ENCODE measurements at regions not wholly inside any gene's neighbourhood (a gene's known extent, or its start where the extent isn't known, plus 50 kb on each side); places are given as distances from the start of the nearest gene placed in this dataset.

GRCh38 chr4:81594490-81595159 lies 122.9 kb upstream of the RASGEF1B start:
- Histone ChIP-seq H3K4me1 (ENCODE audit: control insufficient read depth, extremely low read depth, insufficient read depth, low read length) (no peaks in the 10 kb centered on the region), H3K4me2 (ENCODE audit: control insufficient read depth, extremely low read depth, insufficient read depth, low read depth, low read length) (no peak overlapping the region), H3K4me3 (ENCODE audit: control insufficient read depth in 2 of 3, extremely low read depth in 1 of 3, insufficient read depth in 2 of 3, low read depth in 1 of 3, low read length in 3 of 3) (no peak overlapping the region), H3K9ac (ENCODE audit: control insufficient read depth, extremely low read depth, insufficient read depth, low read length) (no peak overlapping the region), H3K27me3 (ENCODE audit: control insufficient read depth, extremely low read depth, insufficient read depth, low read length) (no peaks in the 10 kb centered on the region), H3K9me1 (ENCODE audit: control insufficient read depth, extremely low read depth, insufficient read depth, low read length) (no peaks in the 10 kb centered on the region), H3K36me3 (ENCODE audit: control insufficient read depth in 2 of 2, extremely low read depth in 1 of 2, insufficient read depth in 2 of 2, low read length in 2 of 2) (no peaks in the 10 kb centered on the region), H2AFZ (ENCODE audit: control insufficient read depth, low read length) (no peak overlapping the region), H3K79me2 (ENCODE audit: control insufficient read depth, insufficient read depth, low read length) (no peaks in the 10 kb centered on the region), H3K27ac (ENCODE audit: control insufficient read depth, insufficient read depth, low read length) (no peak overlapping the region), H3K9me3 (ENCODE audit: control insufficient read depth, low read depth, low read length) (no peaks in the 10 kb centered on the region), H4K20me1 (ENCODE audit: control insufficient read depth, extremely low read depth, insufficient read depth, low read length) (no peaks in the 10 kb centered on the region)
- TF ChIP-seq EZH2 (IDR thresholded peaks at IDR 0.05; ENCODE audit: low read length) (no peak), CTCF (optimal IDR thresholded peaks at IDR 0.05 in 1 of 3, IDR thresholded peaks at IDR 0.05 in 1 of 3, conservative IDR thresholded peaks at IDR 0.05 in 1 of 3; ENCODE audit: extremely low read depth in 1 of 3, insufficient read depth in 2 of 3, low read length in 3 of 3) (no peak)
- FAIRE-seq (no peak), DNase-seq (ENCODE audit: low read depth, low spot score) (no peak)
- dilution Hi-C loops (cut with MboI; ENCODE audit: extremely low pct_ligation_motif_present, low sequenced_read_pairs): no loop called here

GRCh38 chr4:81592701-81593100 lies 121.0 kb upstream of the RASGEF1B start:
- TF ChIP-seq EZH2 (IDR thresholded peaks at IDR 0.05; ENCODE audit: low read length) (no peak), CTCF (optimal IDR thresholded peaks at IDR 0.05 in 1 of 3, IDR thresholded peaks at IDR 0.05 in 1 of 3, conservative IDR thresholded peaks at IDR 0.05 in 1 of 3; ENCODE audit: extremely low read depth in 1 of 3, insufficient read depth in 2 of 3, low read length in 3 of 3) (no peak)
- no peak overlapping the region for H3K9ac ChIP-seq (ENCODE audit: control insufficient read depth, extremely low read depth, insufficient read depth, low read length)
- no peak overlapping the region for H3K4me2 ChIP-seq (ENCODE audit: control insufficient read depth, extremely low read depth, insufficient read depth, low read depth, low read length)
- dilution Hi-C loops (cut with MboI; ENCODE audit: extremely low pct_ligation_motif_present, low sequenced_read_pairs): no loop called here
- DNase-seq (ENCODE audit: low read depth, low spot score) (no peak), FAIRE-seq (no peak)
- H3K36me3 ChIP-seq (ENCODE audit: control insufficient read depth in 2 of 2, extremely low read depth in 1 of 2, insufficient read depth in 2 of 2, low read length in 2 of 2): no peaks in the 10 kb centered on the region
- H3K9me3 ChIP-seq (ENCODE audit: control insufficient read depth, low read depth, low read length): no peaks in the 10 kb centered on the region
- no peak overlapping the region for H3K4me3 ChIP-seq (ENCODE audit: control insufficient read depth in 2 of 3, extremely low read depth in 1 of 3, insufficient read depth in 2 of 3, low read depth in 1 of 3, low read length in 3 of 3)
- no peak overlapping the region for H2AFZ ChIP-seq (ENCODE audit: control insufficient read depth, low read length)
- H3K27ac ChIP-seq (ENCODE audit: control insufficient read depth, insufficient read depth, low read length): no peak overlapping the region
- H4K20me1 ChIP-seq (ENCODE audit: control insufficient read depth, extremely low read depth, insufficient read depth, low read length): no peaks in the 10 kb centered on the region
- no peaks in the 10 kb centered on the region for H3K27me3 ChIP-seq (ENCODE audit: control insufficient read depth, extremely low read depth, insufficient read depth, low read length)
- H3K79me2 ChIP-seq (ENCODE audit: control insufficient read depth, insufficient read depth, low read length): no peaks in the 10 kb centered on the region
- H3K9me1 ChIP-seq (ENCODE audit: control insufficient read depth, extremely low read depth, insufficient read depth, low read length): no peaks in the 10 kb centered on the region
- no peaks in the 10 kb centered on the region for H3K4me1 ChIP-seq (ENCODE audit: control insufficient read depth, extremely low read depth, insufficient read depth, low read length)

Data from keratinocyte (primary cell).